RWPE2 (cell line): ENCODE measurements at regions not wholly inside any gene's neighbourhood (a gene's known extent, or its start where the extent isn't known, plus 50 kb on each side); places are given as distances from the start of the nearest gene placed in this dataset.

Source experiments
- ATAC-seq: fragments of 200-7000 bp; cut with Tn5 transposase; 3 replicates; pipeline ENCODE4 v1.9.1; 2021; ENCODE audit warnings: low read depth
- DNase-seq: peaks from one replicate; pipeline ENCODE4 v3.0.0-alpha.2; 2020; ENCODE audit warnings: low spot score
- H3K27ac ChIP-seq: fragments of 450-650 bp; 2 replicates; pipeline ENCODE4 v1.5.1; 2017; ENCODE audit warnings: mild to moderate bottlenecking; ENCODE audit not compliant: poor library complexity, severe bottlenecking
- H3K27me3 ChIP-seq: fragments of 250-450 bp; sonication (Bioruptor Pico); 2 replicates; pipeline ENCODE4 v1.5.1; 2021; ENCODE audit warnings: mild to moderate bottlenecking, moderate library complexity; ENCODE audit not compliant: insufficient read depth, poor library complexity, severe bottlenecking
- H3K36me3 ChIP-seq: fragments of 250-450 bp; sonication (Bioruptor Pico); 2 replicates; pipeline ENCODE4 v1.5.1; 2020; ENCODE audit warnings: low read depth, mild to moderate bottlenecking, moderate library complexity
- H3K4me1 ChIP-seq: fragments of 250-450 bp; sonication (Bioruptor Pico); 2 replicates; pipeline ENCODE4 v1.5.1; 2021; ENCODE audit warnings: mild to moderate bottlenecking, moderate library complexity; ENCODE audit not compliant: insufficient read depth, poor library complexity, severe bottlenecking
- H3K4me3 ChIP-seq: fragments of 250-450 bp; sonication (Bioruptor Pico); 2 replicates; pipeline ENCODE4 v1.5.1; 2021; ENCODE audit warnings: mild to moderate bottlenecking, moderate library complexity; ENCODE audit not compliant: severe bottlenecking
- H3K9me3 ChIP-seq: fragments of 250-450 bp; sonication (Bioruptor Pico); 2 replicates; pipeline ENCODE4 v1.5.1; 2021; ENCODE audit warnings: mild to moderate bottlenecking, moderate library complexity; ENCODE audit not compliant: severe bottlenecking
- CTCF ChIP-seq: fragments of 450-650 bp; IDR thresholded peaks from one replicate; pipeline ENCODE4 v1.5.1; 2017; ENCODE audit warnings: mild to moderate bottlenecking, moderate library complexity; ENCODE audit not compliant: poor library complexity, severe bottlenecking

DNA sequence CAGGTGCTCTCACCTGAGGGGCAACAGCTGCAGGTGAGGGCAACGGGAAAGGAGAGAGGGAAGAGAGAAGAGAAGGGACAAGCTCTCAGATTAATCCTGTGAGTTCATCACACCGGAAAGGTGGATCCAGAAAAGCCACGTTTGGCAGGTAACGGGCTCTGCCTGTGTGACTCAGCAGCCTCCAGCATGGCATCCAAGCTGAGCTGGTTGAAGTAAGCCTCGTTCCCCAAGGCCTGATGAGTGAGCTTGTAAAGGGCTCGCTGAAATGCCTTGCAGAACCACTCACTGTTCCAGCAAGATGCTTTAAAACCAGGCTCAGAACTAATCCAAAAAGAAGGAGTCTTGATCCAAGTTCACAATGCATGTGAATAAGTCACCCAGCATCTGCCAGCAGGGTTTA is 206.9 kb upstream of the TMEM45B start:
- Histone ChIP-seq H3K4me1 (peaks cover 4% of the 10 kb centered on the region), H3K9me3 (no peaks in the 10 kb centered on the region), H3K27ac (no peak overlapping the region), H3K27me3 (no peaks in the 10 kb centered on the region), H3K4me3 (no peak overlapping the region), H3K36me3 (no peaks in the 10 kb centered on the region)
- no peak for DNase-seq
- TF ChIP-seq CTCF = no peak
- peak; percentile 96 for ATAC-seq

DNA sequence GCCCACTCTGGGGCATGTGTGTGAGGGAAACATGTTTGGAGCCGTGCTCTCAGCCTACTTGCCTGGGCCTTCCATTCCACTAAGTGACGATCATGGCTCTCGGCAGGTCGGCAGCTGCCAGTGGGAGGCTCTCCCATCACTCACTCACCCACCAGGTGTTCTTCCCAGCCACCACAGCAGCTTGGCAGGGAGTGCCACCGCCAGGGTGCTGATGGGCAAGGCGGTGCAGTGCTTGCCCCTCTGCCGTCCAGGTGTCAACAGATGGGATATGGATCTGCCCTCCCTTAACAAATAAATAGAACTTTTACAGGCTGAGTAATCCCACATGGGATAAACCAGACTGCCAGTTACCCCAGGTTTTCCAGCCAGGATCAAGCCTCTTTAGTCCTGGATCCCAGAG is 205.5 kb upstream of the TMEM45B start:
- Histone ChIP-seq H3K4me3 (no peak overlapping the region), H3K9me3 (no peaks in the 10 kb centered on the region), H3K27me3 (no peaks in the 10 kb centered on the region), H3K36me3 (no peaks in the 10 kb centered on the region), H3K27ac (no peak overlapping the region), H3K4me1 (peaks cover 4% of the 10 kb centered on the region)
- TF ChIP-seq CTCF = no peak
- DNase-seq = no peak
- ATAC-seq = no peak

GRCh38 chr11:129610545-129610944 is 205.1 kb upstream of the TMEM45B start:
- Histone ChIP-seq H3K27me3 (no peaks in the 10 kb centered on the region), H3K36me3 (no peaks in the 10 kb centered on the region), H3K27ac (no peak overlapping the region), H3K4me1 (peaks cover 4% of the 10 kb centered on the region), H3K9me3 (no peaks in the 10 kb centered on the region), H3K4me3 (no peak overlapping the region)
- ATAC-seq (no peak), DNase-seq (no peak)
- no peak for TF ChIP-seq CTCF

DNA sequence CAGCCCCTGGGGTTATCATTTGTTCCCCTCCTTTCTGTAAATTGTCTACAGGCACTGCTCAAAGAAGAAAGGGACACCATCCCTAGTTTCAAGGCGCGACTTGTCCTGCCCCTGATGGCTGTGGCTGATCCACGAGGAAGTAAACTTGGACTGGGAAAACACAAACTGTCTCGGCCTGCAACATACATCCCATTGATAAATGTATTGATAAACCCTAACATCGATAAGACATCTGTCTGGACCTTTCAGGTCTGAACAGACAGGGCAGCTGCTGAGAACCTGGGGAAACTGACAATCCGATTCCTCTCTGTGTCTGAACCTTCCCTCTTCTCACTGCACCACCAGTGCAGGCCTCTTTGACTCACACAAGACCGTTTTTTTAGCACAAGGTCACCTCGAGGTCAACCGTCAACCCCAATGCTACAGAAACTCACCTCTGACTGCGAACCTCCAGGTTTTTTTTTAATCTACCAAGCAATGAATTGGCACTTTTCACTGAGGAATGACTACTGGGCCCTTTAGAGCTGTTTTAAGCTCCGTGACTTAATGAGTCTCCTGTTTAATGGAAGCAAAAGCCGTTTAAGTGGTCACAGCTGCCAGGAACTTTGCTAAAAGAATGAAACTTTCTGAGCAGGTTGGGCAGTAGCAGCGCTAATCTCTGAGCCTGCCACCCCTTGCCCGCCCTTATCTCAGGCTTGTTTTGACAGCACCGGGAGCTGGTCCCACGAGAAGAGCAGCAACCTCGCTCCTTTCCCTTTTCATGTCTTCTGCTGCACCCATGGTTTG is 203.8 kb upstream of the TMEM45B start:
- H3K4me3 ChIP-seq = no peak overlapping the region
- no peak for TF ChIP-seq CTCF
- DNase-seq = no peak
- H3K27ac ChIP-seq = no peak overlapping the region
- peaks cover 4% of the 10 kb centered on the region for H3K4me1 ChIP-seq
- no peaks in the 10 kb centered on the region for H3K36me3 ChIP-seq
- H3K9me3 ChIP-seq = no peaks in the 10 kb centered on the region
- no peaks in the 10 kb centered on the region for H3K27me3 ChIP-seq
- no peak for ATAC-seq

DNA sequence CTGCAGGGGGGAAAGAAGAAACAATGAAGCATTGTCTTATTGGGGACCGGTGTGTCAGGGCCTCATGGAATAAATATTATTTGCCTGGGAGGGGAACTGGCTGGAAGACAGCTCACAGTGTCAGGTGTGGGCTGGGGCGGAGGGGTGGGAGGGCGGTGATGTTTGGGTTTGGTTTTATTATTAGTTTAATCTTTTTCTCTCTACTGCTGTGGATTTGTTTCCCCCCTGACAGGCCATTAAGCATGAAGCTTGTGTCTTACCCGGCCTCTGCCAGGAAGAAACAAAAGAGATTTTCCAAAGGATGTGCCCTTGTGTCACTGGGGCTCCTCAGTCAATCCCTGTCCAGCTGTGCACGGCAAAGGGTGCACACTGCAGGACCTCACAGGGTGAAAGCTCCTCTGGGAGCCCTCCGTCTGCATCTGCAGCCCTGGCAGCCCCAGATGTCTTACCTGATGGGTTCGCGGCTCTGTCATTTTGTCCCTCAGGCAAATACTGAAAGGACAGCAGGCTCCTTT is 203.1 kb upstream of the TMEM45B start:
- Histone ChIP-seq H3K27ac (no peak overlapping the region), H3K4me3 (no peak overlapping the region), H3K9me3 (no peaks in the 10 kb centered on the region), H3K27me3 (no peaks in the 10 kb centered on the region), H3K36me3 (no peaks in the 10 kb centered on the region), H3K4me1 (peaks cover 4% of the 10 kb centered on the region)
- ATAC-seq = no peak
- no peak for TF ChIP-seq CTCF
- no peak for DNase-seq
